Neural progenitor cell (in vitro differentiated cells): ENCODE measurements at regions not wholly inside any gene's neighbourhood (a gene's known extent, or its start where the extent isn't known, plus 50 kb on each side); places are given as distances from the start of the nearest gene placed in this dataset.

Experiments
- DNase-seq: peaks from one replicate; pipeline ENCODE4 v3.0.0-alpha.2; 2016; ENCODE audit warnings: low spot score
- H2AFZ ChIP-seq: fragments of 200-600 bp; sonication (generic); replicated peaks from 2 replicates; pipeline ENCODE4 v1.6.1; 2016; ENCODE audit warnings: antibody characterized with exemption
- H3F3A ChIP-seq: fragments of 200-600 bp; sonication (generic); 2 replicates; pipeline ENCODE4 v1.6.1; 2016; ENCODE audit warnings: antibody characterized with exemption, low read depth
- H3K27ac ChIP-seq: fragments of 200-600 bp; sonication (generic); 2 replicates; pipeline ENCODE4 v1.5.1; 2016; ENCODE audit warnings: mild to moderate bottlenecking
- H3K27me3 ChIP-seq: fragments of 200-600 bp; sonication (generic); 2 replicates; pipeline ENCODE4 v1.6.1; 2016; ENCODE audit warnings: mild to moderate bottlenecking, moderate library complexity
- H3K36me3 ChIP-seq: fragments of 200-600 bp; sonication (generic); 2 replicates; pipeline ENCODE4 v1.5.1; 2016
- H3K4me1 ChIP-seq: fragments of 200-600 bp; sonication (generic); 2 replicates; pipeline ENCODE4 v1.6.1; 2016; ENCODE audit warnings: mixed run types
- H3K4me2 ChIP-seq: fragments of 200-600 bp; sonication (generic); 2 replicates; pipeline ENCODE4 v1.6.1; 2016
- H3K4me3 ChIP-seq: fragments of 200-600 bp; sonication (generic); 2 replicates; pipeline ENCODE4 v1.5.1; 2016
- H3K79me2 ChIP-seq: fragments of 200-600 bp; sonication (generic); 2 replicates; pipeline ENCODE4 v1.6.1; 2016; ENCODE audit warnings: low read depth
- H3K9ac ChIP-seq: fragments of 200-600 bp; sonication (generic); 2 replicates; pipeline ENCODE4 v1.6.1; 2016
- H3K9me3 ChIP-seq: fragments of 200-600 bp; sonication (generic); 2 replicates; pipeline ENCODE4 v1.5.1; 2016; ENCODE audit warnings: low read depth
- H4K20me1 ChIP-seq: fragments of 200-600 bp; sonication (generic); 2 replicates; pipeline ENCODE4 v1.6.1; 2016; ENCODE audit warnings: low read depth
- H3K27ac Mint-ChIP-seq: 3 replicates; pipeline ENCODE4 v1.8.0; 2021; ENCODE audit warnings: mixed read lengths
- H3K27me3 Mint-ChIP-seq: 2 replicates; pipeline ENCODE4 v1.8.0; 2022; ENCODE audit warnings: low read depth, mild to moderate bottlenecking, inconsistent platforms, moderate library complexity, mixed read lengths; ENCODE audit not compliant: insufficient read depth
- H3K36me3 Mint-ChIP-seq: 3 replicates; pipeline ENCODE4 v1.8.0; 2021; ENCODE audit warnings: mixed read lengths
- H3K4me1 Mint-ChIP-seq: 3 replicates; pipeline ENCODE4 v1.8.0; 2021; ENCODE audit warnings: mixed read lengths
- H3K4me3 Mint-ChIP-seq: 3 replicates; pipeline ENCODE4 v1.8.0; 2021; ENCODE audit warnings: mild to moderate bottlenecking, moderate library complexity, mixed read lengths
- H3K9me3 Mint-ChIP-seq: 3 replicates; pipeline ENCODE4 v1.8.0; 2020; ENCODE audit warnings: mixed read lengths
- EZH2 ChIP-seq: fragments of 200-600 bp; sonication (generic); IDR thresholded peaks from 2 replicates; pipeline ENCODE4 v1.6.1; 2017; ENCODE audit warnings: antibody characterized with exemption, mild to moderate bottlenecking, moderate library complexity
- EZH2phosphoT487 ChIP-seq: fragments of 200-600 bp; sonication (generic); IDR thresholded peaks from 2 replicates; pipeline ENCODE4 v1.6.1; 2017; ENCODE audit warnings: antibody characterized with exemption
- TF ChIP-seq, protein P1 (sequence below): fragments of 200-600 bp; sonication (generic); IDR thresholded peaks from 2 replicates; pipeline ENCODE4 v1.5.1; 2017; ENCODE audit warnings: antibody characterized with exemption, mild to moderate bottlenecking

DNA sequence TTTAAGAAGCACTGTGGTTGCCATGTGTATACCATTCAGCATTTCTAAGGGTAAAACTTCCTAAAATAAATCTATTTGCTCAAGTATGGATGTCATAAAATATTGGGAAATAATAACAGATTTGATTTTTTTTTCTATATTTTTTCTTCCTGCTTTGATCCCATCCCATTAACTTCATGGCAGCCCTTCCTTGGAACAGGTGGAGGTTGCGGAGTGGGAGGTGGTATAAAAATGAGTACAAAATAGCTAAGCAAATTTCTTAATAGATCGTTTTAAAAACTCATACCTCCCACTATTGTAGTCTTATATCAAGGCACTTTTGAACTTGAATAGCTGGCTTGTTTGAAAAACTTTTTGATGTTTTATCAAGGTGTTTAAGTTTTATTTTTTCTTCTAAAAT is 152.1 kb upstream of the KYNU start:
- no peaks in the 10 kb centered on the region for H3K36me3 ChIP-seq
- H3K9me3 Mint-ChIP-seq: peaks cover 7% of the 10 kb centered on the region
- no peak overlapping the region for H3K4me2 ChIP-seq
- no peaks in the 10 kb centered on the region for H3K27me3 ChIP-seq
- no peak overlapping the region for H2AFZ ChIP-seq
- H3K4me1 Mint-ChIP-seq: peaks cover 5% of the 10 kb centered on the region
- H3K4me3 Mint-ChIP-seq: no peak overlapping the region
- peaks cover 6% of the 10 kb centered on the region for H3K9me3 ChIP-seq
- H3K36me3 Mint-ChIP-seq: no peaks in the 10 kb centered on the region
- no peaks in the 10 kb centered on the region for H3F3A ChIP-seq
- no peaks in the 10 kb centered on the region for H3K79me2 ChIP-seq
- no peaks in the 10 kb centered on the region for H3K4me1 ChIP-seq
- no peaks in the 10 kb centered on the region for H4K20me1 ChIP-seq
- H3K9ac ChIP-seq: no peak overlapping the region
- H3K27ac Mint-ChIP-seq: no peak overlapping the region
- TF ChIP-seq, protein P1, sequence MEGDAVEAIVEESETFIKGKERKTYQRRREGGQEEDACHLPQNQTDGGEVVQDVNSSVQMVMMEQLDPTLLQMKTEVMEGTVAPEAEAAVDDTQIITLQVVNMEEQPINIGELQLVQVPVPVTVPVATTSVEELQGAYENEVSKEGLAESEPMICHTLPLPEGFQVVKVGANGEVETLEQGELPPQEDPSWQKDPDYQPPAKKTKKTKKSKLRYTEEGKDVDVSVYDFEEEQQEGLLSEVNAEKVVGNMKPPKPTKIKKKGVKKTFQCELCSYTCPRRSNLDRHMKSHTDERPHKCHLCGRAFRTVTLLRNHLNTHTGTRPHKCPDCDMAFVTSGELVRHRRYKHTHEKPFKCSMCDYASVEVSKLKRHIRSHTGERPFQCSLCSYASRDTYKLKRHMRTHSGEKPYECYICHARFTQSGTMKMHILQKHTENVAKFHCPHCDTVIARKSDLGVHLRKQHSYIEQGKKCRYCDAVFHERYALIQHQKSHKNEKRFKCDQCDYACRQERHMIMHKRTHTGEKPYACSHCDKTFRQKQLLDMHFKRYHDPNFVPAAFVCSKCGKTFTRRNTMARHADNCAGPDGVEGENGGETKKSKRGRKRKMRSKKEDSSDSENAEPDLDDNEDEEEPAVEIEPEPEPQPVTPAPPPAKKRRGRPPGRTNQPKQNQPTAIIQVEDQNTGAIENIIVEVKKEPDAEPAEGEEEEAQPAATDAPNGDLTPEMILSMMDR: no peak
- TF ChIP-seq EZH2 (no peak), EZH2phosphoT487 (no peak)
- H3K27ac ChIP-seq: no peak overlapping the region
- H3K27me3 Mint-ChIP-seq: no peaks in the 10 kb centered on the region
- no peak for DNase-seq
- no peak overlapping the region for H3K4me3 ChIP-seq

DNA sequence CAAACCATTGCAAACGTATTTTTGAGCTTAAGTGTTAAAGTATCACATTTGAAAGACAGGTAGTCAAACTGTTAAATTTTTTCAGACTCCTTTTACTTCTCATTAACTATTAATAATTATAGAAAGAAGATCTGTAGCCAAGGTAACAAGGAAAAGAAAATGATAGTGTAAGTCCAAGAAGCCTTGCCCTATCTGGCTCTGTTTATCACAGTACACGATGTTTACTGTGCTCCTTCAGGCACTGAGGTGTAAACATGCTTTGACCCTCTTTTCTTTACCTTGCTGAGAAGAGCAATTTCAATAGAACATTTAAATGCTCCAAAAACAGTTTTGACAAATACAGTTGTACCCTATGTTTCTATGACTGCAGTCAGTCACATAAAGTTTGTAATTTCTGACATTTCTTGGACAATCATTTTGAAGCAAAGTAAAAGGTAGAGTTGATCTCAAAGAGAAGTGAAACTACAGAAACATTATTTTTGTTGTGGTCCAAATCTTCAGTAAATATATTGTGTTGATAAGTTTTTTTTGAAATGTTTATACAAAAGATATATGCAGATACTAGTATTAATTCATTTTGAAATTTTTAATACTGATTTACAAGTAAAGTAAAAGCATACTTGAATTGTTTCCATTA is 152.6 kb upstream of the KYNU start:
- Histone ChIP-seq H3K9ac (no peak overlapping the region), H2AFZ (no peak overlapping the region), H3F3A (no peaks in the 10 kb centered on the region), H3K36me3 (no peaks in the 10 kb centered on the region), H3K4me1 (no peaks in the 10 kb centered on the region), H3K4me2 (no peak overlapping the region), H3K79me2 (no peaks in the 10 kb centered on the region), H3K27ac (no peak overlapping the region), H3K9me3 (peaks cover 6% of the 10 kb centered on the region), H4K20me1 (no peaks in the 10 kb centered on the region), H3K4me3 (no peak overlapping the region), H3K27me3 (no peaks in the 10 kb centered on the region)
- TF ChIP-seq EZH2phosphoT487 (no peak), EZH2 (no peak)
- TF ChIP-seq, protein P1: no peak
- H3K36me3 Mint-ChIP-seq: no peaks in the 10 kb centered on the region
- peaks cover 7% of the 10 kb centered on the region for H3K9me3 Mint-ChIP-seq
- peaks cover 5% of the 10 kb centered on the region for H3K4me1 Mint-ChIP-seq
- no peak overlapping the region for H3K4me3 Mint-ChIP-seq
- H3K27ac Mint-ChIP-seq: no peak overlapping the region
- no peaks in the 10 kb centered on the region for H3K27me3 Mint-ChIP-seq
- no peak for DNase-seq

DNA sequence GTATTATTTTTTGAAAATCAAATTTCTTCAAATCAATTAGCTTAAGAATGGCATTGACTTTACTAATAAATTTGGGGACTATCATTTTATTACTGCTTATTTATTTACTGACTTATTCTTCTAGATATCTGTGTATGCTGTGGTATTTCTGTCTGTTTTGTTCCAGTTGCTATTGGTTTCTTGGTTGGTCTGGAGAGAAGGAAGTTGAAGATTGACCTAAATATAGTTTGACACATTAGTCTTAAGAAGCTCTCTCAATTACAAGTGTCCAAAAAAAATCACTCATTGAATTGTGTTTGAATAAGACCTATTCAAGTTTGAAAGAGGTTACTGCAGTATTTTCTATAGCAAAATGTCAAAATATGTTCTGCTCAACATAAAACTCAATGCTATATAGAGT is 153.3 kb upstream of the KYNU start:
- Histone ChIP-seq H2AFZ (no peak overlapping the region), H3F3A (no peaks in the 10 kb centered on the region), H3K27ac (no peak overlapping the region), H4K20me1 (no peaks in the 10 kb centered on the region), H3K27me3 (no peaks in the 10 kb centered on the region), H3K36me3 (no peaks in the 10 kb centered on the region), H3K9ac (no peak overlapping the region), H3K4me3 (no peak overlapping the region), H3K9me3 (peaks cover 6% of the 10 kb centered on the region), H3K79me2 (no peaks in the 10 kb centered on the region), H3K4me1 (no peaks in the 10 kb centered on the region), H3K4me2 (no peak overlapping the region)
- H3K9me3 Mint-ChIP-seq: peaks cover 5% of the 10 kb centered on the region
- H3K36me3 Mint-ChIP-seq: no peaks in the 10 kb centered on the region
- no peak overlapping the region for H3K4me3 Mint-ChIP-seq
- DNase-seq: no peak
- no peak overlapping the region for H3K27ac Mint-ChIP-seq
- H3K27me3 Mint-ChIP-seq: no peaks in the 10 kb centered on the region
- TF ChIP-seq EZH2 (no peak), EZH2phosphoT487 (no peak)
- TF ChIP-seq, protein P1: no peak
- H3K4me1 Mint-ChIP-seq: peaks cover 5% of the 10 kb centered on the region
